ENCODE measurements at regions not wholly inside any gene's neighbourhood (a gene's known extent, or its start where the extent isn't known, plus 50 kb on each side); places are given as distances from the start of the nearest gene placed in this dataset.

DNA sequence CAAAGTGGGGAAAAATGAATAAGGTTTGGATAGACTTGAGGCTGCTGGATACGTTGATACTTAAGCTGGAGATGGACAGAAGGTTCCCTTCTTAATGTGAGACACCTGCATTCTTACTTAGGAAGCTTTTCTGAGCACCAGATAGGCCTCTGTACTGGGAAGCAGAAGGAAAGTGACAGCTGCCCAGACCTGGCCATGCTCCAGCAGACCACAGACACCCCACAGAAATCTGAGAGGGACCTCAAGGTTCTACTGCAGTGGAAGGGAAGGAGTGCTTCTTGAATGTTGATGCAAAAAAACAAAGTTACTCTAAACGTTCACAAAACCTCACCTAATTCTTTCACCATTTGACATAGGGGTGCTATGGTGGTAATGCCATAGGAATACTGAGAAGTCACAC, 642.1 kb upstream of the ID2 start (continued):
- TF ChIP-seq USF2 (IDR thresholded peaks at IDR 0.05) (no peak), FOSL2 (IDR thresholded peaks at IDR 0.05) (no peak), FOSL2 (CRISPR knock-in tag; IDR thresholded peaks at IDR 0.05) (no peak), EHMT2 (IDR thresholded peaks at IDR 0.05; ENCODE audit: low read depth) (no peak), RAD21 (conservative IDR thresholded peaks at IDR 0.05 in 1 of 2, IDR thresholded peaks at IDR 0.05 in 1 of 2) (no peak), HDAC2 (IDR thresholded peaks at IDR 0.05) (no peak), ZSCAN20 (CRISPR knock-in tag; IDR thresholded peaks at IDR 0.05) (no peak), HEYL (CRISPR knock-in tag; IDR thresholded peaks at IDR 0.05) (no peak), FOXS1 (CRISPR knock-in tag; IDR thresholded peaks at IDR 0.05) (no peak), EHF (CRISPR knock-in tag; IDR thresholded peaks at IDR 0.05) (no peak), MAZ (IDR thresholded peaks at IDR 0.05; ENCODE audit: borderline replicate concordance, low read depth, low read length) (no peak)
- TF ChIP-seq, protein P1, sequence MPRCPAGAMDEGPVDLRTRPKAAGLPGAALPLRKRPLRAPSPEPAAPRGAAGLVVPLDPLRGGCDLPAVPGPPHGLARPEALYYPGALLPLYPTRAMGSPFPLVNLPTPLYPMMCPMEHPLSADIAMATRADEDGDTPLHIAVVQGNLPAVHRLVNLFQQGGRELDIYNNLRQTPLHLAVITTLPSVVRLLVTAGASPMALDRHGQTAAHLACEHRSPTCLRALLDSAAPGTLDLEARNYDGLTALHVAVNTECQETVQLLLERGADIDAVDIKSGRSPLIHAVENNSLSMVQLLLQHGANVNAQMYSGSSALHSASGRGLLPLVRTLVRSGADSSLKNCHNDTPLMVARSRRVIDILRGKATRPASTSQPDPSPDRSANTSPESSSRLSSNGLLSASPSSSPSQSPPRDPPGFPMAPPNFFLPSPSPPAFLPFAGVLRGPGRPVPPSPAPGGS (IDR thresholded peaks at IDR 0.05), result no peak

- 35% methylated on average over 4 of the region's 4 CpGs for WGBS (ENCODE audit: missing lambda C conversion rate)
- ChIA-PET CTCF (no interaction called here), POLR2A (no interaction called here)
- no peak overlapping the region for H3K27ac ChIP-seq
- no peak overlapping the region for H3K4me2 ChIP-seq
- DNase-seq (ENCODE audit: low read depth in 1 of 2, low spot score in 1 of 2) (no peak), FAIRE-seq (no peak), ATAC-seq (no peak)
- no peaks in the 10 kb centered on the region for H3K4me1 ChIP-seq
- peaks cover 13% of the 10 kb centered on the region; the same call in 2 of the 3 replicates for H3K9me3 ChIP-seq
- H3K4me3 ChIP-seq, result no peak overlapping the region
- no peak for TF ChIP-seq CBX2 (IDR thresholded peaks at IDR 0.05; ENCODE audit: borderline replicate concordance, low read depth)
- TF ChIP-seq SMC3 (IDR thresholded peaks at IDR 0.05), result no peak
- TF ChIP-seq HOXB5 (CRISPR knock-in tag; IDR thresholded peaks at IDR 0.05), result no peak
- TF ChIP-seq KDM1A (IDR thresholded peaks at IDR 0.05; ENCODE audit: low read depth), result no peak
Measured at GRCh38 chr2:8043295-8043694, 638.6 kb upstream of the ID2 start.

DNA sequence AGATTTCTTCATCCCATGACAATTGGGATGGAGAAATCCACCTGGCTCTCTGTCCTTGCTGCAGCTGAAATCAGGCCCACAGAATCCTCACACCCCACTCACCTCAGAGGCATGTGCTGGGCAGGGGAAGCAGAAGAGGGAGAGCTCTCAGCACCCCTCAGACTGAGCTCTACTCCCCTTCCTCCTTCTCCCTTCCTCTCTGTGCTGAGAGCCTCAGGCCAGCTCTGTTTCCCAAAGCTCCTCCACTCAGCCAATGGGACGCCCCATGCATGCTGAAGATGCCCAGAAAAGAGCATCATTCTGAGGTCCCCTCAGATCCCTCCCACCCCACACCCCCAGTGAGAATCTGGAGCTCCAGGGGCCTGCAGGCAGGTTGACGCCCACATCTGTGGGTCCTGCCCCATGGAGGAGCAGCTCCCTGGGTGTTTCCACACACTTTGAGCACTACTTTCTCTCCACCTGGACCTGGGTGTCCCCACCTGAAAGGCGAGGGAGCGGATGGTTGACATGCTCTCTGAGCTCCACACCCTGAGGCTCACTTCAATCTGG, 637.7 kb upstream of the ID2 start:
- TF ChIP-seq CEBPB (IDR thresholded peaks at IDR 0.05), result no peak
- TF ChIP-seq HEYL (CRISPR knock-in tag; IDR thresholded peaks at IDR 0.05), result no peak
- TF ChIP-seq EHMT2 (IDR thresholded peaks at IDR 0.05; ENCODE audit: low read depth), result no peak
- TF ChIP-seq ZSCAN20 (CRISPR knock-in tag; IDR thresholded peaks at IDR 0.05), result no peak
- TF ChIP-seq PHF8 (IDR thresholded peaks at IDR 0.05; ENCODE audit: borderline replicate concordance, low read depth), result no peak
- TF ChIP-seq GATA3 (IDR thresholded peaks at IDR 0.05; ENCODE audit: borderline replicate concordance), result no peak
- TF ChIP-seq TFCP2L1 (CRISPR knock-in tag; IDR thresholded peaks at IDR 0.05), result no peak
- TF ChIP-seq CBX2 (IDR thresholded peaks at IDR 0.05; ENCODE audit: borderline replicate concordance, low read depth), result no peak
- no peak for TF ChIP-seq CTCF (IDR thresholded peaks at IDR 0.05)
- no peak for TF ChIP-seq MYC (IDR thresholded peaks at IDR 0.05; ENCODE audit: borderline replicate concordance, low read length)
- TF ChIP-seq MAZ (IDR thresholded peaks at IDR 0.05; ENCODE audit: borderline replicate concordance, low read depth, low read length), result no peak
- TF ChIP-seq, protein P2, sequence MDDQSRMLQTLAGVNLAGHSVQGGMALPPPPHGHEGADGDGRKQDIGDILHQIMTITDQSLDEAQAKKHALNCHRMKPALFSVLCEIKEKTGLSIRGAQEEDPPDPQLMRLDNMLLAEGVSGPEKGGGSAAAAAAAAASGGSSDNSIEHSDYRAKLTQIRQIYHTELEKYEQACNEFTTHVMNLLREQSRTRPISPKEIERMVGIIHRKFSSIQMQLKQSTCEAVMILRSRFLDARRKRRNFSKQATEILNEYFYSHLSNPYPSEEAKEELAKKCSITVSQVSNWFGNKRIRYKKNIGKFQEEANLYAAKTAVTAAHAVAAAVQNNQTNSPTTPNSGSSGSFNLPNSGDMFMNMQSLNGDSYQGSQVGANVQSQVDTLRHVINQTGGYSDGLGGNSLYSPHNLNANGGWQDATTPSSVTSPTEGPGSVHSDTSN (IDR thresholded peaks at IDR 0.05), result no peak
- no peak overlapping the region for H3K27ac ChIP-seq
- H3K4me2 ChIP-seq, result no peak overlapping the region
- no peak overlapping the region for H3K4me3 ChIP-seq
- CTCF ChIA-PET, result no interaction called here
- FAIRE-seq (no peak), ATAC-seq (no peak), DNase-seq (ENCODE audit: low read depth in 1 of 2, low spot score in 1 of 2) (no peak)
- peaks cover 13% of the 10 kb centered on the region; the same call in 2 of the 3 replicates for H3K9me3 ChIP-seq
- POLR2A ChIA-PET, result no interaction called here
- WGBS (ENCODE audit: missing lambda C conversion rate), result 40% methylated on average over 3 of the region's 4 CpGs
- H3K4me1 ChIP-seq, result no peaks in the 10 kb centered on the region
